CD4-positive, alpha-beta T cell treated with Interleukin-17A for 1 hour (primary cell): ENCODE measurements at regions not wholly inside any gene's neighbourhood (a gene's known extent, or its start where the extent isn't known, plus 50 kb on each side); places are given as distances from the start of the nearest gene placed in this dataset.

ENCODE experiments used
- DNase-seq: peaks from one replicate; pipeline ENCODE4 v3.0.0-alpha.2; 2020

- no peak for DNase-seq
Measured at GRCh38 chr2:181252262-181253148, 204.7 kb upstream of the ITGA4 start.

- DNase-seq = no peak
Measured at GRCh38 chr2:181253438-181253837, 203.7 kb upstream of the ITGA4 start.

GRCh38 chr2:181255651-181256050, 201.5 kb upstream of the ITGA4 start:
- no peak for DNase-seq

DNA sequence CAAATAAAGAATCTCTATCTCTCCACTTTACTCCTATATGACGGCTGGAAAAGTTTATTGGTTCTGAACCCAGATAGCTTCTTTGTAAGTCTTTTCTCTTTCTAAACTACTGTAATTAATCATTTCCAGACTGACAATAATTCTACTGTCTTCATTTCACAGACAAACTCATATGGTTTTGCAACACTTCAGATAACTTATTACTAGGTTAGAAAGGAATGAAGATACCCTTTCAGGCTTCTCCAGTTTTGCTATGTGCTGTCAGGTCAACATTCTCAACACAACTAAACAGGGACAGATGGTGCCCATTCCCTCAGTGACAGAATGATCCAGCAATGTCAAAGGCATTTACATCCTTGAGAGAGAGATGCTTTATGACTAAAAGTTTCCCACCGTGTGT, 198.5 kb upstream of the ITGA4 start:
- DNase-seq = no peak

- no peak for DNase-seq
Measured at GRCh38 chr2:181262782-181263181, 194.4 kb upstream of the ITGA4 start.

GRCh38 chr2:181264001-181264400, 193.2 kb upstream of the ITGA4 start:
- no peak for DNase-seq

GRCh38 chr2:181264441-181264840, 192.7 kb upstream of the ITGA4 start:
- no peak for DNase-seq

- DNase-seq = no peak
Measured at GRCh38 chr2:181266614-181267013, 190.6 kb upstream of the ITGA4 start.

- no peak for DNase-seq
Measured at GRCh38 chr2:181268174-181268867, 188.9 kb upstream of the ITGA4 start.

DNA sequence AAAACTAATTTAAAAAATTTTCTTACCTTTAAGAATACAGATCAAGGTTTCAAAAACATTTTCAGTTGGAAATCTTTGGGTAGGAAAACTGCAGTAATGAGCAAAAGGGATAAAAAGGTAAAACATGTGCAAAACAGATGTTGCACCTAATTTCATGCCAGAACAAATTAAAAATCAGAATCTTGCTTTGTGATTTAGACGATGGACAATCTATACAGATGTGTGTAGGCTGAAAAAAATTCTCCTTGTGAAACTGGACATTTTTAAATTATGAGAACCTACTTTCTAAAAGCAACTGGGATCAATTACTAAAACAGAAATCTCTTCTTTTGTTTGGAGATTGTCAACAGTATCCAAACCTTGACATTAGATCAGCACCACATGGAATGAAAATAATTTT, 183.2 kb upstream of the ITGA4 start:
- no peak for DNase-seq

- peak; percentile 53 for DNase-seq
Measured at GRCh38 chr2:181275643-181276070, 181.5 kb upstream of the ITGA4 start.

GRCh38 chr2:181281206-181281832, 175.9 kb upstream of the ITGA4 start:
- DNase-seq = peak; percentile 71

- DNase-seq = no peak
Measured at GRCh38 chr2:181285116-181285515, 172.1 kb upstream of the ITGA4 start.

- no peak for DNase-seq
Measured at GRCh38 chr2:181289698-181290097, 167.5 kb upstream of the ITGA4 start.

GRCh38 chr2:181290182-181290581, 167.0 kb upstream of the ITGA4 start:
- DNase-seq = no peak

- no peak for DNase-seq
Measured at GRCh38 chr2:181294979-181295378, 162.2 kb upstream of the ITGA4 start.

DNA sequence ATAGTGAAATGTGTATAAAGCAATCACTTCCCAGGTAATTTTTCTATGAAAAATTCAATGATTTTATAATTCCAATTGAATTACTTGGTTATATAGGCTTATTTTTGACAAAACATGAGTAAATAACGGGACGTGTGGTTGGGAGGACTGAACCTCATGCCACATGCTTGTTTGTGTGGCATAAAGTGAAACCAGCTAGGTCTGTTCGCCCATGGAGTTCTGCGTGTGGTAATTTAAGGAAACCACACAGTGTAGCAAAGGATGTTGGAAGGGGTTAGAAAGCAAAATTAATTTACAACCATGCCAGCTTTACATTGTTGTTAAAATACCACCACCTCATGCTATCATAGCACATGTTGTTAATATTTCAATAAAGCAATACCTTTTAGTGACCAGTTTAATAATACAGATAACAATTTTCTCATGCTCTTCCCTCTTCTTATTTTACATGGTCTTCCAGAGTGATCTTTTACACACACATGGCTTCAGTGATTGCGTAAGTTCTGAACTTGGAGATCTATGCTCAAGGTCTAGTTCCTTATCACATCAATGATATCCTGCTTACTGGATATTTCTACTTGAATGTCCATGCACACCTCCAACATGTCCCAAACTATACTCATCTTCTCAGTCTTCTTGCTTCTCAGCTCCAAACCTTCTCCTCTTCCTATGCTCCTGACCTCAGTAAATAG, 156.4 kb upstream of the ITGA4 start:
- DNase-seq = peak; percentile 78

- peak; percentile 48 for DNase-seq
Measured at GRCh38 chr2:181304011-181304844, 153.0 kb upstream of the ITGA4 start.

- DNase-seq = peak; percentile 75
Measured at GRCh38 chr2:181305301-181306123, 151.7 kb upstream of the ITGA4 start.

DNA sequence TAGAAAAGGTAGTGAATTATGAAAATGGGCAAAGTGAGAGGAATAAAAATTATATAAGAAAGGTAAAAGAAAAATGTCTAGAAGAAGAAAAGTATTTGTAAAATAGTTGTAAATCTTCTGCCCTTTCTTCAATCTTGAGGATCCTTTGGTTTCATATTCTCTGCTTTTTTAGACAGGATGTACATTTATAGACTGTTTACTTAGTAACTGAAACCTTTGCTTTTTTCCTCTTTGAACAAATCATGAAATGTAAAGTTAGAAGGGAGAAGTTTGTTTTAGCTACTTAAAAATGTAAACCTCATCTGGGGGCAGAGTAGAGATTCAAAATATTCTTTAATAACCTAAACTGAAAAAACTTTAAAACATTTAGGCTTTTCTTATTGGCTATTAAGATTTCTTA, 150.4 kb upstream of the ITGA4 start:
- peak; percentile 66 for DNase-seq
